WTC11 (cell line): ENCODE measurements at regions not wholly inside any gene's neighbourhood (a gene's known extent, or its start where the extent isn't known, plus 50 kb on each side); places are given as distances from the start of the nearest gene placed in this dataset.

ENCODE experiments used
- ATAC-seq: fragments of 200-7000 bp; cut with Tn5 transposase; 2 replicates; pipeline ENCODE4 v1.10.0; 2021; ENCODE audit warnings: mild to moderate bottlenecking, moderate library complexity
- CTCF ChIA-PET: fragments of 300-600 bp; sonication (Branson Sonifier 250); formaldehyde crosslinking; loops from one replicate; lab custom pipeline; 2021; ENCODE audit warnings: antibody characterized with exemption; lab: Charles Lee
- POLR2A ChIA-PET: fragments of 350-600 bp; sonication (Branson Sonifier 250); formaldehyde crosslinking; loops from one replicate; lab custom pipeline; 2021; ENCODE audit warnings: antibody characterized with exemption; lab: Charles Lee
- DNase-seq: peaks from one replicate; pipeline ENCODE4 v3.0.0; 2021; ENCODE audit warnings: low spot score
- H3K27ac Mint-ChIP-seq: 2 replicates; pipeline ENCODE4 v1.8.0; 2021; ENCODE audit warnings: mixed read lengths
- H3K27me3 Mint-ChIP-seq: 2 replicates; pipeline ENCODE4 v1.8.0; 2021; ENCODE audit warnings: low read depth, mild to moderate bottlenecking, moderate library complexity, mixed read lengths
- H3K36me3 Mint-ChIP-seq: 2 replicates; pipeline ENCODE4 v1.8.0; 2021; ENCODE audit warnings: mixed read lengths
- H3K4me1 Mint-ChIP-seq: 2 replicates; pipeline ENCODE4 v1.8.0; 2022; ENCODE audit warnings: mixed read lengths
- H3K4me3 Mint-ChIP-seq: 2 replicates; pipeline ENCODE4 v1.8.0; 2021; ENCODE audit warnings: mild to moderate bottlenecking, moderate library complexity, mixed read lengths
- H3K9me3 Mint-ChIP-seq: 2 replicates; pipeline ENCODE4 v1.8.0; 2021; ENCODE audit warnings: mixed read lengths
- ATF6 ChIP-seq: sonication (generic); formaldehyde crosslinking; IDR thresholded peaks from 2 replicates; pipeline ENCODE4 v1.8.1; 2023; ENCODE audit warnings: mild to moderate bottlenecking, missing genetic modification reagents
- CDX4 ChIP-seq: fragments of 250-450 bp; sonication (Bioruptor Pico); IDR thresholded peaks from 2 replicates; pipeline ENCODE4 v1.9.0; 2021; ENCODE audit warnings: moderate library complexity, mild to moderate bottlenecking, inconsistent platforms, borderline replicate concordance
- FOXP1 ChIP-seq: sonication (generic); formaldehyde crosslinking; IDR thresholded peaks from 2 replicates; pipeline ENCODE4 v1.8.0; 2022; ENCODE audit warnings: missing genetic modification reagents, mild to moderate bottlenecking, moderate library complexity, borderline replicate concordance
- GABPB1 ChIP-seq: sonication (generic); formaldehyde crosslinking; IDR thresholded peaks from 2 replicates; pipeline ENCODE4 v1.8.1; 2023; ENCODE audit warnings: mild to moderate bottlenecking, missing genetic modification reagents
- HMGA2 ChIP-seq: fragments of 250-450 bp; sonication (Bioruptor Pico); IDR thresholded peaks from 2 replicates; pipeline ENCODE4 v1.4.0; 2021; ENCODE audit warnings: mild to moderate bottlenecking, moderate library complexity
- MYBL2 ChIP-seq: sonication (generic); formaldehyde crosslinking; IDR thresholded peaks from 2 replicates; pipeline ENCODE4 v1.8.1; 2023; ENCODE audit warnings: mild to moderate bottlenecking, moderate library complexity, missing genetic modification reagents
- NR1H2 ChIP-seq: sonication (generic); formaldehyde crosslinking; IDR thresholded peaks from 2 replicates; pipeline ENCODE4 v1.9.0; 2021; ENCODE audit warnings: mild to moderate bottlenecking, moderate library complexity, missing genetic modification reagents
- TEAD1 ChIP-seq: sonication (generic); formaldehyde crosslinking; IDR thresholded peaks from 2 replicates; pipeline ENCODE4 v1.8.0; 2022; ENCODE audit warnings: mild to moderate bottlenecking, missing genetic modification reagents
- ZMAT4 ChIP-seq: fragments of 250-450 bp; sonication (Bioruptor Pico); IDR thresholded peaks from 2 replicates; pipeline ENCODE4 v1.9.0; 2021; ENCODE audit warnings: mild to moderate bottlenecking
- ZNF263 ChIP-seq: sonication (generic); formaldehyde crosslinking; IDR thresholded peaks from 2 replicates; pipeline ENCODE4 v1.8.1; 2022; ENCODE audit warnings: low read depth, mild to moderate bottlenecking, moderate library complexity, missing genetic modification reagents
- ZNF396 ChIP-seq: fragments of 250-450 bp; sonication (Bioruptor Pico); IDR thresholded peaks from 2 replicates; pipeline ENCODE4 v1.8.0; 2021; ENCODE audit warnings: mild to moderate bottlenecking, moderate library complexity, borderline replicate concordance
- TF ChIP-seq, protein P1 (sequence below): sonication (generic); formaldehyde crosslinking; IDR thresholded peaks from 2 replicates; pipeline ENCODE4 v1.8.0; 2023; ENCODE audit warnings: missing genetic modification reagents, mild to moderate bottlenecking, borderline replicate concordance
- TF ChIP-seq, protein P2 (sequence below): fragments of 250-450 bp; sonication (Bioruptor Pico); conservative IDR thresholded peaks from 2 replicates; pipeline ENCODE4 v1.9.0; 2021; ENCODE audit warnings: mild to moderate bottlenecking
- TF ChIP-seq, protein P3 (sequence below): sonication (generic); formaldehyde crosslinking; IDR thresholded peaks from 2 replicates; pipeline ENCODE4 v1.8.0; 2022; ENCODE audit warnings: mild to moderate bottlenecking, missing genetic modification reagents

GRCh38 chr7:106480161-106480579, 180.8 kb downstream of the CCDC71L start (continued):
- TF ChIP-seq, protein P1, sequence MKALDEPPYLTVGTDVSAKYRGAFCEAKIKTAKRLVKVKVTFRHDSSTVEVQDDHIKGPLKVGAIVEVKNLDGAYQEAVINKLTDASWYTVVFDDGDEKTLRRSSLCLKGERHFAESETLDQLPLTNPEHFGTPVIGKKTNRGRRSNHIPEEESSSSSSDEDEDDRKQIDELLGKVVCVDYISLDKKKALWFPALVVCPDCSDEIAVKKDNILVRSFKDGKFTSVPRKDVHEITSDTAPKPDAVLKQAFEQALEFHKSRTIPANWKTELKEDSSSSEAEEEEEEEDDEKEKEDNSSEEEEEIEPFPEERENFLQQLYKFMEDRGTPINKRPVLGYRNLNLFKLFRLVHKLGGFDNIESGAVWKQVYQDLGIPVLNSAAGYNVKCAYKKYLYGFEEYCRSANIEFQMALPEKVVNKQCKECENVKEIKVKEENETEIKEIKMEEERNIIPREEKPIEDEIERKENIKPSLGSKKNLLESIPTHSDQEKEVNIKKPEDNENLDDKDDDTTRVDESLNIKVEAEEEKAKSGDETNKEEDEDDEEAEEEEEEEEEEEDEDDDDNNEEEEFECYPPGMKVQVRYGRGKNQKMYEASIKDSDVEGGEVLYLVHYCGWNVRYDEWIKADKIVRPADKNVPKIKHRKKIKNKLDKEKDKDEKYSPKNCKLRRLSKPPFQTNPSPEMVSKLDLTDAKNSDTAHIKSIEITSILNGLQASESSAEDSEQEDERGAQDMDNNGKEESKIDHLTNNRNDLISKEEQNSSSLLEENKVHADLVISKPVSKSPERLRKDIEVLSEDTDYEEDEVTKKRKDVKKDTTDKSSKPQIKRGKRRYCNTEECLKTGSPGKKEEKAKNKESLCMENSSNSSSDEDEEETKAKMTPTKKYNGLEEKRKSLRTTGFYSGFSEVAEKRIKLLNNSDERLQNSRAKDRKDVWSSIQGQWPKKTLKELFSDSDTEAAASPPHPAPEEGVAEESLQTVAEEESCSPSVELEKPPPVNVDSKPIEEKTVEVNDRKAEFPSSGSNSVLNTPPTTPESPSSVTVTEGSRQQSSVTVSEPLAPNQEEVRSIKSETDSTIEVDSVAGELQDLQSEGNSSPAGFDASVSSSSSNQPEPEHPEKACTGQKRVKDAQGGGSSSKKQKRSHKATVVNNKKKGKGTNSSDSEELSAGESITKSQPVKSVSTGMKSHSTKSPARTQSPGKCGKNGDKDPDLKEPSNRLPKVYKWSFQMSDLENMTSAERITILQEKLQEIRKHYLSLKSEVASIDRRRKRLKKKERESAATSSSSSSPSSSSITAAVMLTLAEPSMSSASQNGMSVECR (CRISPR knock-in tag) = no peak
- no peak for TF ChIP-seq MYBL2
- TF ChIP-seq ZNF396 (CRISPR knock-in tag) = no peak
- TF ChIP-seq ZNF263 (CRISPR knock-in tag) = no peak
- no peak for TF ChIP-seq TEAD1 (CRISPR knock-in tag)
- TF ChIP-seq FOXP1 = no peak
- TF ChIP-seq GABPB1 = no peak
- no peak for TF ChIP-seq CDX4 (CRISPR knock-in tag)
- TF ChIP-seq NR1H2 (CRISPR knock-in tag) = no peak
- TF ChIP-seq ATF6 (CRISPR knock-in tag) = no peak
- TF ChIP-seq, protein P2, sequence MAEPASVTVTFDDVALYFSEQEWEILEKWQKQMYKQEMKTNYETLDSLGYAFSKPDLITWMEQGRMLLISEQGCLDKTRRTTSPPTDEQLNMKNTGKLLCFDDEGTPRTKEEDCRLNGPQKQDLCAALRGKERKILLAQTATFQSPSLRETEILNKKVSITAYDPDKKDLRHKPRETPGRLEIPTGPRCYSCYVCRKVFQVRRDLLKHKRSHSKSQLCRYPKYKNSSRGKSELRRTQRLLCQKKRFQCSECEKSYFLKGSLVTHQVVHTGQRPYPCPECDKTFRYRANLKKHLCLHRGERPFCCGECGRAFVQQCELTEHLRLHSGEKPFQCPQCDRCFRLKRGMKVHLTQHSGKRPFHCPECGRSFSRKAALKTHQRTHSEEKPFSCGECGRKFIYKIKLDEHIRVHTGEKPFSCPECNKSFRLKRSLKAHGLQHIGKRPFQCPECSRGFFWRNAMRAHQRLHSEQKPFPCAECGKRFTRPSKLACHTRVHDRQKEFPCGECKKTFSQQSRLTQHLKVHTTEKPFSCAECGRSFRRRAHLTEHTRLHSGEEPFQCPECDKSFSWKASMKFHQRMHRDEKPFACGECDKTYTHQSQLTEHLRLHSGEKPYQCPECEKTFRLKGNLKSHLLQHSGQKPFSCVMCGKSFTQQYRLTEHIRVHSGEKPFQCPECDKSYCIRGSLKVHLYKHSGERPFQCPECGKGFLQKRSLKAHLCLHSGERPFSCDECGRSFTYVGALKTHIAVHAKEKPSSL (CRISPR knock-in tag) = no peak
- TF ChIP-seq HMGA2 (CRISPR knock-in tag) = no peak
- no peak for TF ChIP-seq ZMAT4 (CRISPR knock-in tag)

- CTCF ChIA-PET = no interaction called here
- TF ChIP-seq ZMAT4 (CRISPR knock-in tag) (no peak), ZNF396 (CRISPR knock-in tag) (no peak)
- TF ChIP-seq, protein P3, sequence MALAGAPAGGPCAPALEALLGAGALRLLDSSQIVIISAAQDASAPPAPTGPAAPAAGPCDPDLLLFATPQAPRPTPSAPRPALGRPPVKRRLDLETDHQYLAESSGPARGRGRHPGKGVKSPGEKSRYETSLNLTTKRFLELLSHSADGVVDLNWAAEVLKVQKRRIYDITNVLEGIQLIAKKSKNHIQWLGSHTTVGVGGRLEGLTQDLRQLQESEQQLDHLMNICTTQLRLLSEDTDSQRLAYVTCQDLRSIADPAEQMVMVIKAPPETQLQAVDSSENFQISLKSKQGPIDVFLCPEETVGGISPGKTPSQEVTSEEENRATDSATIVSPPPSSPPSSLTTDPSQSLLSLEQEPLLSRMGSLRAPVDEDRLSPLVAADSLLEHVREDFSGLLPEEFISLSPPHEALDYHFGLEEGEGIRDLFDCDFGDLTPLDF = no peak
- POLR2A ChIA-PET = no interaction called here
- ATAC-seq (no peak), DNase-seq (no peak)
- H3K27ac Mint-ChIP-seq = no peak overlapping the region
- no peaks in the 10 kb centered on the region for H3K4me1 Mint-ChIP-seq
- no peaks in the 10 kb centered on the region for H3K36me3 Mint-ChIP-seq
- H3K4me3 Mint-ChIP-seq = no peak overlapping the region
- H3K9me3 Mint-ChIP-seq = peaks cover 8% of the 10 kb centered on the region
- H3K27me3 Mint-ChIP-seq = no peaks in the 10 kb centered on the region
Measured at GRCh38 chr7:106476751-106477150, 184.2 kb downstream of the CCDC71L start.
